IMR-90 (cell line): ENCODE measurements at regions not wholly inside any gene's neighbourhood (a gene's known extent, or its start where the extent isn't known, plus 50 kb on each side); places are given as distances from the start of the nearest gene placed in this dataset.
"Not testable (repeated sequence)": the region's sequence is repeated elsewhere in the genome, so short reads cannot be mapped to it uniquely, and the experiment has no call there.

ENCODE experiments used
- ATAC-seq: fragments of 200-7000 bp; cut with Tn5 transposase; 2 replicates; pipeline ENCODE4 v1.9.1; 2020; ENCODE audit warnings: low read depth, mild to moderate bottlenecking, moderate library complexity
- BruUV-seq: library from RNA; stranded (reverse); fragments of 400-500 nt; replicated peaks from 2 replicates; lab custom pipeline; 2021; lab: Mats Ljungman, UMichigan
- CTCF ChIA-PET: fragments of 300-600 bp; formaldehyde crosslinking; extraction: SDS; loops from one replicate; lab custom pipeline; 2021; ENCODE audit warnings: antibody characterized with exemption; lab: Yijun Ruan, JAX
- POLR2A ChIA-PET: fragments of 300-600 bp; sonication (Branson Sonifier 250); formaldehyde crosslinking; loops from one replicate; lab custom pipeline; 2022; ENCODE audit warnings: antibody characterized with exemption; ENCODE audit not compliant: unreplicated experiment; lab: Charles Lee
- DNase-seq: peaks from one replicate; pipeline ENCODE4 v3.0.0; 2013
- H2AFZ ChIP-seq: replicated peaks from 2 replicates; pipeline ENCODE3; 2013; ENCODE audit warnings: low read length, mild to moderate bottlenecking; ENCODE audit not compliant: poor library complexity
- H2AK5ac ChIP-seq: 2 replicates; pipeline ENCODE4 v1.6.1; 2013; ENCODE audit warnings: low read depth, low read length, inconsistent platforms
- H2AK9ac ChIP-seq: replicated peaks from 2 replicates; pipeline ENCODE3; 2013; ENCODE audit warnings: mild to moderate bottlenecking, low read depth, low read length, moderate library complexity; ENCODE audit not compliant: poor library complexity
- H2BK120ac ChIP-seq: 2 replicates; pipeline ENCODE4 v1.6.1; 2013; ENCODE audit warnings: low read depth, low read length, inconsistent platforms
- H2BK15ac ChIP-seq: 3 replicates; pipeline ENCODE4 v1.6.1; 2013; ENCODE audit warnings: low read depth, low read length, inconsistent platforms
- H2BK20ac ChIP-seq: 2 replicates; pipeline ENCODE4 v1.6.1; 2013; ENCODE audit warnings: low read depth, mild to moderate bottlenecking, inconsistent platforms, low read length, moderate library complexity
- H2BK5ac ChIP-seq: 2 replicates; pipeline ENCODE4 v1.6.1; 2013; ENCODE audit warnings: mild to moderate bottlenecking, low read depth, low read length, inconsistent platforms; ENCODE audit not compliant: poor library complexity, severe bottlenecking
- H3K14ac ChIP-seq: replicated peaks from 2 replicates; pipeline ENCODE4 v1.6.1; 2013; ENCODE audit warnings: low read depth, low read length, inconsistent platforms
- H3K18ac ChIP-seq: 2 replicates; pipeline ENCODE4 v1.6.1; 2013; ENCODE audit warnings: low read depth, low read length, control low read depth
- H3K23ac ChIP-seq: 2 replicates; pipeline ENCODE4 v1.6.1; 2013; ENCODE audit warnings: low read depth, low read length, inconsistent platforms
- H3K27ac ChIP-seq: 2 replicates; pipeline ENCODE4 v1.5.1; 2013; ENCODE audit warnings: mild to moderate bottlenecking, control low read depth, low read length; ENCODE audit not compliant: insufficient read depth
- H3K27me3 ChIP-seq: 2 replicates; pipeline ENCODE4 v1.6.1; 2013; ENCODE audit warnings: low read length; ENCODE audit not compliant: control insufficient read depth, insufficient read depth
- H3K36me3 ChIP-seq: 2 replicates; pipeline ENCODE4 v1.6.1; 2013; ENCODE audit warnings: low read length, mixed read lengths; ENCODE audit not compliant: control insufficient read depth, insufficient read depth
- H3K4ac ChIP-seq: 2 replicates; pipeline ENCODE4 v1.6.1; 2013; ENCODE audit warnings: low read depth, low read length, inconsistent platforms
- H3K4me1 ChIP-seq: 2 replicates; pipeline ENCODE4 v1.6.1; 2013; ENCODE audit warnings: low read length, mixed read lengths; ENCODE audit not compliant: control insufficient read depth, insufficient read depth
- H3K4me2 ChIP-seq: 2 replicates; pipeline ENCODE4 v1.6.1; 2013; ENCODE audit warnings: low read depth, mild to moderate bottlenecking, control low read depth, low read length, moderate library complexity
- H3K4me3 ChIP-seq: 2 replicates; pipeline ENCODE4 v1.5.1; 2013; ENCODE audit warnings: low read depth, mild to moderate bottlenecking, control low read depth, low read length, moderate library complexity; ENCODE audit not compliant: insufficient read depth
- H3K56ac ChIP-seq: 2 replicates; pipeline ENCODE4 v1.6.1; 2013; ENCODE audit warnings: low read length, inconsistent platforms; ENCODE audit not compliant: insufficient read depth; ENCODE audit errors: extremely low read depth
- H3K79me1 ChIP-seq, 2 experiments: 2 replicates each; pipeline ENCODE4 v1.6.1; 2013; ENCODE audit warnings: low read length in 2 of 2, inconsistent platforms in 1 of 2, low read depth in 1 of 2
- H3K9ac ChIP-seq: 2 replicates; pipeline ENCODE4 v1.6.1; 2013; ENCODE audit warnings: low read depth, low read length, control low read depth
- H3K9me1 ChIP-seq: 2 replicates; pipeline ENCODE4 v1.6.1; 2013; ENCODE audit warnings: low read length, inconsistent platforms; ENCODE audit not compliant: insufficient read depth
- H3K9me3 ChIP-seq: 2 replicates; pipeline ENCODE4 v1.6.1; 2013; ENCODE audit warnings: low read length; ENCODE audit not compliant: control insufficient read depth, insufficient read depth
- H4K20me1 ChIP-seq: 2 replicates; pipeline ENCODE4 v1.6.1; 2013; ENCODE audit warnings: low read length, inconsistent platforms; ENCODE audit not compliant: insufficient read depth
- H4K5ac ChIP-seq: 2 replicates; pipeline ENCODE4 v1.6.1; 2013; ENCODE audit warnings: mild to moderate bottlenecking, low read depth, low read length, control low read depth
- H4K8ac ChIP-seq, 2 experiments: 2 replicates each; pipeline ENCODE4 v1.6.1; 2013; ENCODE audit warnings: low read depth in 2 of 2, low read length in 2 of 2, control low read depth in 1 of 2, inconsistent platforms in 1 of 2
- H4K91ac ChIP-seq: 2 replicates; pipeline ENCODE4 v1.6.1; 2013; ENCODE audit warnings: low read depth, low read length, inconsistent platforms; ENCODE audit not compliant: insufficient read depth
- WGBS, 2 experiments: methylation state at CpG; one replicate each; pipeline versions ENCODE4 v1.1.5 to v1.1.7; 2013; ENCODE audit warnings: missing lambda C conversion rate in 2 of 2; ENCODE audit not compliant: insufficient read length in 1 of 2; ENCODE audit errors: extremely low coverage in 2 of 2; 5-methylcytosine and 5-hydroxymethylcytosine counted together
- dilution Hi-C: fragments of 300-500 bp; cut with HindIII; formaldehyde crosslinking; loops from one replicate; pipeline ENCODE4 v1.14.3; 2018; ENCODE audit warnings: low sequenced_read_pairs; ENCODE audit not compliant: unreplicated experiment
- in situ Hi-C: fragments of 300-500 bp; cut with MboI; formaldehyde crosslinking; loops from 3 replicates; pipeline ENCODE4 v1.14.3; 2019; ENCODE audit warnings: low sequenced_read_pairs, inconsistent platforms, mixed read lengths
- intact Hi-C: fragments of 100-400 bp; cut with micrococcal nuclease; formaldehyde crosslinking; loops from 2 replicates; pipeline ENCODE4 v1.10.0; 2022

- H3K18ac ChIP-seq, H3K9ac ChIP-seq, DNase-seq, POLR2A ChIA-PET, H2BK20ac ChIP-seq, H4K20me1 ChIP-seq, CTCF ChIA-PET, intact Hi-C loops, H3K9me3 ChIP-seq, H3K9me1 ChIP-seq, H2AK9ac ChIP-seq, H2AK5ac ChIP-seq, H4K91ac ChIP-seq, H3K23ac ChIP-seq, H3K36me3 ChIP-seq, H3K4me2 ChIP-seq, H3K27ac ChIP-seq, dilution Hi-C loops, H2BK120ac ChIP-seq, H2BK15ac ChIP-seq, H3K4me1 ChIP-seq, H3K4me3 ChIP-seq, H3K56ac ChIP-seq, H4K5ac ChIP-seq, H4K8ac ChIP-seq, H2BK5ac ChIP-seq, H2AFZ ChIP-seq, H3K4ac ChIP-seq, H3K14ac ChIP-seq, BruUV-seq, H3K27me3 ChIP-seq, H3K79me1 ChIP-seq, in situ Hi-C loops: not testable (repeated sequence)
- no CpG with 5 or more reads among the region's 16 CpGs for WGBS, 2 experiments
- peak; percentile 82 for ATAC-seq
These were observed 189.7 kb downstream of the TBC1D2B start for GRCh38 chr15:77887563-77888429.
